Keratinocyte (primary cell): ENCODE measurements at regions not wholly inside any gene's neighbourhood (a gene's known extent, or its start where the extent isn't known, plus 50 kb on each side); places are given as distances from the start of the nearest gene placed in this dataset.

ENCODE experiments used
- DNase-seq: peaks from one replicate; pipeline ENCODE4 v3.0.0-alpha.2; 2011; ENCODE audit warnings: low read depth, missing footprints, low spot score
- FAIRE-seq: peaks from 2 replicates; lab custom pipeline; 2011; peaks lifted over from hg19 to GRCh38; lab: Jason Lieb, UNC
- H2AFZ ChIP-seq: 2 replicates; pipeline ENCODE4 v1.6.0; 2012; ENCODE audit warnings: low read length, control low read depth, inconsistent platforms; ENCODE audit not compliant: control insufficient read depth
- H3K27ac ChIP-seq: 2 replicates; pipeline ENCODE4 v1.5.1; 2011; ENCODE audit warnings: low read length; ENCODE audit not compliant: control insufficient read depth, insufficient read depth
- H3K27me3 ChIP-seq: 3 replicates; pipeline ENCODE4 v1.6.0; 2011; ENCODE audit warnings: low read length; ENCODE audit not compliant: control insufficient read depth, insufficient read depth; ENCODE audit errors: extremely low read depth
- H3K36me3 ChIP-seq, 2 experiments: 2 replicates in 1 of 2; 3 replicates in 1 of 2; pipeline ENCODE4 v1.5.1; 2011; ENCODE audit warnings: low read length in 2 of 2, mild to moderate bottlenecking in 1 of 2; ENCODE audit not compliant: control insufficient read depth in 2 of 2, insufficient read depth in 2 of 2; ENCODE audit errors: extremely low read depth in 1 of 2
- H3K4me1 ChIP-seq: 3 replicates; pipeline ENCODE4 v1.5.1; 2011; ENCODE audit warnings: low read length; ENCODE audit not compliant: control insufficient read depth, insufficient read depth; ENCODE audit errors: extremely low read depth
- H3K4me2 ChIP-seq: 3 replicates; pipeline ENCODE4 v1.6.0; 2011; ENCODE audit warnings: low read depth, low read length; ENCODE audit not compliant: control insufficient read depth, insufficient read depth; ENCODE audit errors: extremely low read depth
- H3K4me3 ChIP-seq, 3 experiments: fragments of 200-600 bp in 1 of 3; sonication (generic) in 1 of 3; 2 replicates in 2 of 3; 3 replicates in 1 of 3; pipeline ENCODE4 v1.5.1; 2011 to 2016; ENCODE audit warnings: low read length in 3 of 3, mild to moderate bottlenecking in 3 of 3, control low read depth in 2 of 3, inconsistent platforms in 1 of 3, low read depth in 1 of 3, mixed read lengths in 1 of 3, mixed run types in 1 of 3, moderate library complexity in 1 of 3; ENCODE audit not compliant: control insufficient read depth in 2 of 3, insufficient read depth in 2 of 3; ENCODE audit errors: extremely low read depth in 1 of 3
- H3K79me2 ChIP-seq: 2 replicates; pipeline ENCODE4 v1.6.0; 2012; ENCODE audit warnings: low read length; ENCODE audit not compliant: control insufficient read depth, insufficient read depth
- H3K9ac ChIP-seq: 3 replicates; pipeline ENCODE4 v1.6.0; 2011; ENCODE audit warnings: low read length; ENCODE audit not compliant: control insufficient read depth, insufficient read depth; ENCODE audit errors: extremely low read depth
- H3K9me1 ChIP-seq: 3 replicates; pipeline ENCODE4 v1.6.0; 2011; ENCODE audit warnings: low read length; ENCODE audit not compliant: control insufficient read depth, insufficient read depth; ENCODE audit errors: extremely low read depth
- H3K9me3 ChIP-seq: 2 replicates; pipeline ENCODE4 v1.5.1; 2012; ENCODE audit warnings: low read depth, low read length; ENCODE audit not compliant: control insufficient read depth
- H4K20me1 ChIP-seq: 3 replicates; pipeline ENCODE4 v1.6.0; 2011; ENCODE audit warnings: low read length; ENCODE audit not compliant: control insufficient read depth, insufficient read depth; ENCODE audit errors: extremely low read depth
- CTCF ChIP-seq, 3 experiments: IDR thresholded peaks in 1 of 3; conservative IDR thresholded peaks in 1 of 3; optimal IDR thresholded peaks in 1 of 3; 2 replicates in 2 of 3; 3 replicates in 1 of 3; pipeline versions ENCODE3 to v1.5.1; 2011; ENCODE audit warnings: low read length in 3 of 3, mild to moderate bottlenecking in 3 of 3, moderate library complexity in 2 of 3, control low read depth in 1 of 3, inconsistent platforms in 1 of 3; ENCODE audit not compliant: insufficient read depth in 2 of 3; ENCODE audit errors: extremely low read depth in 1 of 3
- EZH2 ChIP-seq: IDR thresholded peaks from one replicate; pipeline ENCODE4 v1.6.1; 2012; ENCODE audit warnings: inconsistent platforms, mild to moderate bottlenecking, low read length, moderate library complexity
- dilution Hi-C: fragments of 300-500 bp; cut with MboI; formaldehyde crosslinking; loops from one replicate; pipeline ENCODE4 v1.7.0; 2020; ENCODE audit warnings: low sequenced_read_pairs; ENCODE audit not compliant: extremely low pct_ligation_motif_present

GRCh38 chr7:84847790-84848189 is 339.1 kb downstream of the SEMA3D start:
- H3K36me3 ChIP-seq, result no peaks in the 10 kb centered on the region
- H2AFZ ChIP-seq, result no peak overlapping the region
- H3K9ac ChIP-seq, result no peak overlapping the region
- H3K9me3 ChIP-seq, result no peaks in the 10 kb centered on the region
- H3K27ac ChIP-seq, result no peak overlapping the region
- TF ChIP-seq CTCF (optimal IDR thresholded peaks at IDR 0.05 in 1 of 3, IDR thresholded peaks at IDR 0.05 in 1 of 3, conservative IDR thresholded peaks at IDR 0.05 in 1 of 3; ENCODE audit: extremely low read depth in 1 of 3, insufficient read depth in 2 of 3, low read length in 3 of 3) (no peak), EZH2 (no peak)
- no peaks in the 10 kb centered on the region for H3K9me1 ChIP-seq
- no peak overlapping the region for H3K4me3 ChIP-seq
- H3K4me1 ChIP-seq, result no peaks in the 10 kb centered on the region
- dilution Hi-C loops, result no loop called here
- H4K20me1 ChIP-seq, result no peaks in the 10 kb centered on the region
- DNase-seq (no peak), FAIRE-seq (no peak)
- H3K4me2 ChIP-seq, result no peak overlapping the region
- H3K27me3 ChIP-seq, result no peaks in the 10 kb centered on the region
- no peaks in the 10 kb centered on the region for H3K79me2 ChIP-seq

- no peaks in the 10 kb centered on the region for H3K79me2 ChIP-seq
- DNase-seq, result no peak
- no peaks in the 10 kb centered on the region for H3K36me3 ChIP-seq
- no peaks in the 10 kb centered on the region for H3K27me3 ChIP-seq
- H3K27ac ChIP-seq, result no peak overlapping the region
- dilution Hi-C loops, result no loop called here
- H3K9me1 ChIP-seq, result no peaks in the 10 kb centered on the region
- no peak for FAIRE-seq
- H3K9me3 ChIP-seq, result no peaks in the 10 kb centered on the region
- H3K4me2 ChIP-seq, result no peak overlapping the region
- H3K9ac ChIP-seq, result no peak overlapping the region
- no peak overlapping the region for H2AFZ ChIP-seq
- no peak overlapping the region for H3K4me3 ChIP-seq
- no peaks in the 10 kb centered on the region for H4K20me1 ChIP-seq
- TF ChIP-seq EZH2 (no peak), CTCF (optimal IDR thresholded peaks at IDR 0.05 in 1 of 3, IDR thresholded peaks at IDR 0.05 in 1 of 3, conservative IDR thresholded peaks at IDR 0.05 in 1 of 3; ENCODE audit: extremely low read depth in 1 of 3, insufficient read depth in 2 of 3, low read length in 3 of 3) (no peak)
- no peaks in the 10 kb centered on the region for H3K4me1 ChIP-seq
These were observed 339.8 kb downstream of the SEMA3D start for GRCh38 chr7:84847038-84847437.
